COR-L47 (cell line): ENCODE measurements at regions not wholly inside any gene's neighbourhood (a gene's known extent, or its start where the extent isn't known, plus 50 kb on each side); places are given as distances from the start of the nearest gene placed in this dataset.
"Not testable (repeated sequence)": the region's sequence is repeated elsewhere in the genome, so short reads cannot be mapped to it uniquely, and the experiment has no call there.

Experiments
- DNase-seq: peaks from one replicate; lab custom pipeline; 2025; lab: John Stamatoyannopoulos, UW

DNA sequence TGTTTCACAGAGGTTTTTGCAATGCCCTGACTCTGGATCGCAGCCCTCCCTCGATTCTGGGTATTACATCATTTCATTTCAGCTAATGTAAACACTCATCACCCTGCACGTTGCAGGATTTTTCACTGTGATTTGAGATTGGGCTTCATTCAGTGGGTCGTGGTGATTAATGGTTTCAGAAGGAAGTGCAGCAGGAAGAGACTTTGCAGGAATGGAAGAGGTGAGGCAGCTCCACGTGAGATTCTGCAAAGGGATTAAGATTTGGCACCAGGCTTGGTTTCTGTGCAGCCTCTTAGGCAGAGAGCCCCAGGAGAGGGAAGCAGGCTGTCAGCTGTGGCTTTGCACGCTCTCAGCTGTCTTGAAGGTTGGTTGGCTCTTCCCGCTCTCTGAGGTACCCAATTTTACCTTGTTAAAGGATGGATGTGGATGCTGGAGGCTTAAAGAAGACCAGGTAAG, 95.2 kb downstream of the PLCE1 start:
- no peak for DNase-seq

GRCh38 chr10:94091649-94092048, 97.9 kb downstream of the PLCE1 start:
- no peak for DNase-seq

GRCh38 chr10:94092848-94093247, 99.1 kb downstream of the PLCE1 start:
- no peak for DNase-seq

- DNase-seq = no peak
Measured at GRCh38 chr10:94093286-94093905, 99.7 kb downstream of the PLCE1 start.

DNA sequence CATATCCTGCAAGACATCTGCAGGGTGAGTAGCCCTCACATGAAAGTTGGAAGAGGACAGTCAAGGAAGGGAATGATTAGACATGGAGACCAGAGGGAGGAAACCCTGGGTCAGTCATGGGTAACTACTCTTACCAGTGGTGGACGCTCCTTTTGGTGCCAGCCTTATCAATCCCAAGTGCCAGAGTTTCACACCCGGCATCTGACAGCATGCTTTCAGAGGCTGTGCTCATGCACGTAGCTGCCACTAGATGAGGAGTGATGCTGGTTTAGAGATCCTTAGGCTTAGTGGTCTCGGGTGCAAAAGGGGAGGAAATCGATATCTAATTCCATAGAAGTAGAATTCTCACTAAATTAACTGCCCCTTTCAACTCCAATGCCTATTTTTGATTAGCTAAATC, 100.8 kb downstream of the PLCE1 start:
- no peak for DNase-seq

GRCh38 chr10:94097656-94098055, 103.9 kb downstream of the PLCE1 start:
- no peak for DNase-seq

DNA sequence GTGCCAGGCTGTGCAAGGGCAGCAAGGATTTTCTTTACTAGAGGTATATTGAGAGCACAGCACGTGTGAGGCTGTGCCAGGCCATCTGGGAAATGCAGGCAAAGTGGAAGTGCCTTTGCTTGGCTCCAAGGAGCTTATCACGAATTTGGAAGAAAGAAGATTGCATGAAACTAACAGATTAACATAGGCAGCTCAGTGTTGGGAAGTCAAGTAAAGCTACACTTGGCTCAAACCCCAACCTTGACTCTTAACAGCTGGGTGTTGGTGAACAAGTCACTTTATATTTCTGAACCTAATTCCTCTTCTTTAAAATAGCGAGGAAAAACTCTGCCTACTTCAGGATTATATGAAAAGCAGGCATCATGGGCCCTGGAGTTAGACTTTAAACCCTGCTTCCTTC, 105.2 kb downstream of the PLCE1 start:
- no peak for DNase-seq

DNA sequence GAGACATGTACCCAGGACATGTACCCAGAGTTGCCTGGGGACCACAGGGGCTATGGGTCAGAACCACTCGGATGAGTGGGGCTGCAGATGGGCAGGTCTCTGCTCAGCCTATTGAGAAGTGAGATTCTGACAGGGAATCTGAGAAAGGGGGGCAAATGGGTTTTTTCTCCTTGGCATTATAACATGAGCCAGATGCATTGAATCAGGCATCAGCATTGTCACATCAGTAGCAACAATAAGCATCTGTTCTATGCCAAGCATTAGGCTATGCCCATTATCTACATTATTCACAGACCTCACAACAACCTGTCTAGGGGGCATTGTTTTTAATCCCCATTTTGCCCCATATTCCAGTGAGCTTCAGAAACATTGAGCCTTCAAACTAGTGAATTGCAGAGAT, 108.2 kb downstream of the PLCE1 start:
- DNase-seq = no peak

DNA sequence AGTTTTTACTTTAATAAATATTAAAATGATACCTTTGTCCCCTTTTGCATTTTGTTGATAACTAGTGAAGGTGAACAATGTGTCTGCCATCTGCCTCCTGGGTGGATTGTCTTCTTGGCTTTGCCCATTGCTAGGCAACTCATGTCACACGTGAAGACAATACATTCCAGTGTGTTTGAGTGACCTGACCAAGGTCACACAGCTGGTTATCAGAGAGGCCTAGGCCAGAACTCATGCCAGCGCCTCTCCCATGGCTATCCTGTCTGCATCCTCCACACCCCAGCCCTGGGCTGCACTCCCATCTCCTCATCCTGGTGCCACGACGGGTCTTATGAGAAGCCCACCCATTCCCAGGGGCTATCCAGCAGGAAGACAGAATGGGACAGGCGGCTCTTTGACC, 108.7 kb downstream of the PLCE1 start:
- no peak for DNase-seq

- no peak for DNase-seq
Measured at GRCh38 chr10:94103192-94103591, 109.5 kb downstream of the PLCE1 start.

DNA sequence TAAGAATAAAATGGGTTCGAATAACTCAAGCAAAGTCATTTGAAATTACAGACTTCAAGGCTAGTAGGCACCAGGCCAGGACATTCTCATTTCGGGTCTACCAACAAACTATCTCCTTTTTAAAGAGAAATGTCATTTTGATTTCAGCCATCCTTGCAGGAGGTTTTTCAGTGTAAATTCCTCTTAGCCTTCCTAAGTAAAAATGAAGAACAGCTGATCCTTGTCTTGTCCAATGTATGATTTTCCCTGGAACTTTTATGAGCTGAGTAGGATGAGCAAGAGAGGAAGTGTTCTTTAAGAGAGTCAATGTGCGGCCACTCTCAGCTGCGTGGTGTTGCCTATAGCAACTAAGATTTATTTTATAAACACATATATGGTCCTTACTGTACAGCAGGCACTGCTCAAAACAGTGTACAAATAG, 110.1 kb downstream of the PLCE1 start:
- no peak for DNase-seq

DNA sequence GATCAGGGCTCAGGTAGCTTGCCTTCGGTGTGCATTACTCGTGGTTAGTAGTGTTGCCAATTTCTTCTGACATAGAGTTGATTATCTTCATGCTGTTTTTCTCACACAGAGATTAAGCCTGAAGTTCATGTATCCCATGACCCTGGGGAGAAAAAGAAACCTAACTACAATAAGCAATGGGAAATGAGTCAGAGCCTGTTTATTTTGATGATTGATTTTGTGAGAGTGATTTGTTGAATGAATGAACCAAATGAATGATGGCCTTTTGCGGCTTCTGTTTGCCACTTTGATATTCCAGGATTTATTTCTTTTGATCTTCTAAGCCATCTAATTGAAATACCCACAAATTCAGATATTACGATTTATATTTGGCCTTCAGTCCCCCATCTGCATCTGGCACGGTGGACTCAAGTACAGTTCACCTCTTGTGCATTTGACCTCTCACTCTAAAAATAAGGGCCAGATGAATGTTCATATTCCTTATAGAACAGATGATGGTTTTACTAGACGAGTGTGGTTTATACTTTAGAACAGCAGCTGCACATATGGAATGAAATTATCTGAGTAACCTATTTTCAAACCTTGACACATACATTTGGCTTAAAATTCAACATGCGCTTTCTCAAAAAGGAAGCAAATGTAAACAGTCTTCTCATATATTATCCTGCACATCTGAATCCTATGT, 110.7 kb downstream of the PLCE1 start:
- no peak for DNase-seq

DNA sequence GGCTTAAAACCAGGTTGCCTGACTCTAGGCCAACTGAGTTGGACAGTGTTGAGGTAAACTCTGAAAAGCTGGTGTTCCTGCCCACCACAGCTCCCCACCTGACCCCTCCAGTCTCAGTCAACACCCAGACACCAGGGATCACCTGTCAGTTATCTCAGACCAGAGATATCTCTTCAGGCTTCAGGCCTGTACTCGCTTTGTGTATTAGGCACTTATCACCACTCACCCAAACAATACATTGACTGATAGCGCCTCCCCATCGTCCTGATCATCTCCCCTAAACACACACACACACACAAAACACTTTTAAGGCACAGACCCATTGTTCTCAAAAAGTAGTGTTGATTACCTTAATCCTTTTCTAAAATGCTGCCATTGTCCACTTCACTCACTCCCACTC, 111.5 kb downstream of the PLCE1 start:
- DNase-seq = no peak

DNA sequence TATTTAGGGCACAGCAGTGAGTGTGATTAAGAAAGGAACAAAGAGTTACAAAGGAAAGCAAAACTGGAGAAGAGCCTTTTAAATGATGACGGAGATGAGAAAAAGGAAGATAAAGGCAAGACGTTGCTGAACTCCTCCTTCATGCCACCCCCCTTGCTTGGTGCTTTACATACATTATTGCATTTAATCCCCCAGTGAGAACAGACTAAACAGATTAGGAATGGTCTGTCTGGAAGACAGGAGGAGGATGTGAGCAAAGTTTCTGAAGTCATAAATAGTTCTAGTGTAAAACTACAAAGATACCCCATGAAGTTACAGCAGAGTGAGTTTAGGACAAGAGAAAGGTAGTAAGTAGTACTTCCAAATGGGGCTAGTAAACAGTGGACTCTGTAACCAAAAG, 113.5 kb downstream of the PLCE1 start:
- DNase-seq = no peak

GRCh38 chr10:94108200-94108599, 114.5 kb downstream of the PLCE1 start:
- no peak for DNase-seq

DNA sequence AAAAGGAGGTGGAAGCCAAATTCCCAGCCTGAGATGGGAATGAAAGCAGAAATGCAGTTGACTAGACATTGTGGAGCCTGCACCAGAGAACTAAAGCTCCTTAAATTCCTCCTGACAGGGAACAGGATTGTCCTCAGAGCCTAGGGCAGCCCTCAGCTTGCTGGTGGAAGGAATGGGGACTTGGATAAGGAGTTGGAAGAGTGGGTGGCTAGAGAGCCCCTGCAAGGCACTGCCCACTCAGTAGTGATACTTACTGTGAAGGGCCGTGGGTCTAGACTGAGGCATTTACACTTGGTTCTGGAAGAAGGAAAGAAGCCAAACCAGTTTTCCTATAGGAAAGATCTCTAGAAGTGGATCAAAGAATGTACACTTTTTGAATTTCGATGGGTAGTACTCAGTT, 117.6 kb downstream of the PLCE1 start:
- DNase-seq = no peak

GRCh38 chr10:94112321-94112720, 118.6 kb downstream of the PLCE1 start:
- no peak for DNase-seq

GRCh38 chr10:94115725-94116124, 122.0 kb downstream of the PLCE1 start:
- DNase-seq = no peak

DNA sequence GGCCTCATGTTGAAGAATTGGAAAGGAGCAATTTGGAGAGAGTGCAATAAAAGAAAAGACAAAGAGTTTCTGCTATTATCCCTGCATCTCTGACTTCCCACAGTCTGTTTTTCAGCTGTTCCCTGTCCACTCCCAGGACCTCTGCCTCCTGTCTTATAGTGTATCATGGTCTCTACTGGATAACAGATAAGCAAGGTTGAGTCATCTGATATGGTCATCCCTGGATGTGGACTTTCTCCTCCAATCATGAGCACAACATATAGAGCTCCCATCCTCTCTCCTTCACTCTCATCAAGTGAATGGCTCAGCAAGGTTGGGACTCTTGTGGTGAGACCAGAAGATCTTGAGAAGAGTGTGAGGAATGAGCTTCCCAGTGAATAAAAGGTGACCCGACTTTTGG, 123.1 kb downstream of the PLCE1 start:
- no peak for DNase-seq

- no peak for DNase-seq
Measured at GRCh38 chr10:94122211-94122610, 128.5 kb downstream of the PLCE1 start.

DNA sequence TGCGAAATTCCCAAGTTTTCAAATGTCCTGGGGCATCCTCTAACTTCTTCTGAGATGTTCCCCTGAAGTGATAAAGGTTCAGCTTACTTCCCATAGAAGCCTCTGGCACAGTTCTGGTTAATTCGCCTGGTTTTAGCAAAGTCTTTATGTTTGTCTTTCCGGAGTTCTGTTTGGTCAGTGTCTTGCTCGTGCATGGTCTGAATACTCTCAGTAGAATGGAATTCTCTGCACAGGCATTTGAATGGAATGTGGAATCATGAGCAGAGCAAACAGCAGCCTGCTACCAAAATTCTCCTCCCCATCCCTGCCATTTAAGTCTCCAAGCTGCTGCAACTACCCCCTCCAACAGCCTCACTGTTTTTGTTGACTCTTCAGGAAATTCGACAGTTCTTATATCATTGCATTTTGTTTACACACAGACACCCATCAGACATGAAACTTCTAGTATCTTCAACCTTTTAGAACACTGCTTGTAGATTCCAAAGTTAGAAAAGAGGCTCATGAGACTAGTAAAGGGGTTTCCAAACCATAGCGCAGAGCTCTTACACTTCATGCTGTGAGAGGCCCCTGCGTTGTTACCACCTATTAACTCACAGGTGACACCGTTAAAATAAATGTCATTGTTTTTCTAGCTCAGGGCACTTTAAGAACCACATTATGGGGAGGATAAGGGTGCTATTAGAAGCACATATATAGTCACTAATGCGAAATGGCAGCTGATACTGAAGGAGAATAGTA, 129.7 kb downstream of the PLCE1 start:
- no peak for DNase-seq

DNA sequence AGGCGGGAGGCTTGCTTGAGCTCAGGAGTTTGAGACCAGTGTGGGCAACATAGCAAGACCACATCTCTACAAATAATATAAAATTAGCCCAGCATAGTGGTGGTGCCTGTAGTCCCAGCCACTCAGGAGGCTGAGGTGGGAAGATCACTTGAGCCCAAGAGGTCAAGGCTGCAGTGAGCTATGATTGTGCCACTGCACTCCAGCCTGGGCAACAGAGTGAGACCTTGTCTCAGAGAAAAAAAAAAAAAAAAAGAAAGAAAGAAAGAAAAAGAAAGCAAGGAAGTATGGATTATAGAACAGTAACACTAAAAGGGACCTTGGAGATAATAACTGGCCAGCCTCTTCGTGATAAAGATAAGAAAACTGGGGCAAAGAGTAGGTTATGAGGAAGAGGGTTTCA, 130.4 kb downstream of the PLCE1 start:
- DNase-seq = not testable (repeated sequence)

DNA sequence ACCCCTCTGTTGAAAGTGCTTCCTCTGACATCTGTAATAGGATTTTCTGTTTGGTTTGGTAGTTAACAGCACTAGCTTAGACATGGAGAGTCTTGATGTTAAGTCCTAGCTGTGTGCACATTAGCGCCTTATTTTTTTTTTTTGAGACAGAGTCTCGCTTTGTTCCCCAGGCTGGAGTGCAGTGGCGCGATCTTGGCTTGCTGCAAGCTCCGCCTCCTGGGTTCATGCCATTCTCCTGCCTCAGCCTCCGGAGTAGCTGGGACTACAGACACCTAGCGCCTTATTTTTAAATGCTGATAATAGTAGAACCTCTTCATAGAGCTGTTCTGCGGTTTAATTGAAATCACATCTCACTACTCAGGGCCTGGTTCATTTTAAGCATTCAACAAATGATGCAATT, 131.5 kb downstream of the PLCE1 start:
- not testable (repeated sequence) for DNase-seq
